ENCODE measurements at regions not wholly inside any gene's neighbourhood (a gene's known extent, or its start where the extent isn't known, plus 50 kb on each side); places are given as distances from the start of the nearest gene placed in this dataset.

DNA sequence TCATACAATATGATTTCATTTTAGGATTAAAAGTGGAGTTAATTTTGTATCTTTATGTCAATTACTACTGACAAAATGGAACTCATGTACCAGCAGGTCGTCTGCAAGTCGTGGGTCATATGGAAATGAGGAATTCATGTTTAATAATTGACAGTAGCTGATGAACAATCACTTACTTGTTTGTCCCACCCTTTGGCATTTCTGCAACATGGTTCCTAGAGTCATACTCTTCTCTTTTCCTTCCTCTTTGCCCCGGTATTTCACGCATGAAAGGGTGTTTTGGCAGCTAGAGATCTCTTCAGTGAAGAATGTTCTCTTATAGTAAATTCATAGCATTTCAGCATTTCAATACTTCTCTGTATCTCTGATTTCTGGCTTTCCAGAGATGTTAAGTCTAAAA is 133.3 kb upstream of the SLC24A5 start:
- TF ChIP-seq CTCF (IDR thresholded peaks at IDR 0.05) (no peak), POLR2A (IDR thresholded peaks at IDR 0.05) (no peak)
